ENCODE measurements at regions not wholly inside any gene's neighbourhood (a gene's known extent, or its start where the extent isn't known, plus 50 kb on each side); places are given as distances from the start of the nearest gene placed in this dataset.
"Not testable (repeated sequence)": the region's sequence is repeated elsewhere in the genome, so short reads cannot be mapped to it uniquely, and the experiment has no call there.

GRCh38 chr21:16213518-16213917 is 483.7 kb downstream of the USP25 start:
- intact Hi-C loops (cut with DNase I, micrococcal nuclease): no loop called here
- Histone ChIP-seq H3K36me3 (ENCODE audit: low read depth) (no peaks in the 10 kb centered on the region), H3K4me3 (no peak overlapping the region), H3K4me1 (ENCODE audit: low read depth) (no peaks in the 10 kb centered on the region), H3K9me3 (no peaks in the 10 kb centered on the region)
- DNase-seq (no peak), ATAC-seq (no peak)
- TF ChIP-seq CTCF (IDR thresholded peaks at IDR 0.05): no peak

GRCh38 chr21:16215193-16215592 is 485.4 kb downstream of the USP25 start:
- no peaks in the 10 kb centered on the region for H3K4me1 ChIP-seq (ENCODE audit: low read depth)
- H3K36me3 ChIP-seq (ENCODE audit: low read depth): no peaks in the 10 kb centered on the region
- intact Hi-C loops (cut with DNase I, micrococcal nuclease): no loop called here

GRCh38 chr21:16215663-16216183 is 485.9 kb downstream of the USP25 start:
- intact Hi-C loops (cut with DNase I, micrococcal nuclease): no loop called here

More at GRCh38 chr21:16215193-16215592, 485.4 kb downstream of the USP25 start:
- H3K4me3 ChIP-seq: no peak overlapping the region
- H3K9me3 ChIP-seq: no peaks in the 10 kb centered on the region
- no peak for ATAC-seq
- TF ChIP-seq CTCF (IDR thresholded peaks at IDR 0.05): no peak
- DNase-seq: no peak

GRCh38 chr21:16216288-16216962 is 486.6 kb downstream of the USP25 start:
- ATAC-seq: no peak
- no peaks in the 10 kb centered on the region for H3K36me3 ChIP-seq (ENCODE audit: low read depth)
- H3K4me1 ChIP-seq (ENCODE audit: low read depth): no peaks in the 10 kb centered on the region
- no peaks in the 10 kb centered on the region for H3K9me3 ChIP-seq
- intact Hi-C loops (cut with DNase I, micrococcal nuclease): no loop called here
- no peak for DNase-seq
- no peak overlapping the region for H3K4me3 ChIP-seq
- TF ChIP-seq CTCF (IDR thresholded peaks at IDR 0.05): no peak

More at GRCh38 chr21:16215663-16216183, 485.9 kb downstream of the USP25 start:
- TF ChIP-seq CTCF (IDR thresholded peaks at IDR 0.05): no peak
- no peak overlapping the region for H3K4me3 ChIP-seq
- no peak for DNase-seq
- no peak for ATAC-seq
- no peaks in the 10 kb centered on the region for H3K4me1 ChIP-seq (ENCODE audit: low read depth)
- H3K36me3 ChIP-seq (ENCODE audit: low read depth): no peaks in the 10 kb centered on the region
- H3K9me3 ChIP-seq: no peaks in the 10 kb centered on the region

GRCh38 chr21:16218682-16219343 is 489.0 kb downstream of the USP25 start:
- no peak overlapping the region for H3K4me3 ChIP-seq
- H3K9me3 ChIP-seq: no peaks in the 10 kb centered on the region
- H3K4me1 ChIP-seq (ENCODE audit: low read depth): no peaks in the 10 kb centered on the region
- H3K36me3 ChIP-seq (ENCODE audit: low read depth): no peaks in the 10 kb centered on the region
- no peak for DNase-seq
- TF ChIP-seq CTCF (IDR thresholded peaks at IDR 0.05): no peak
- intact Hi-C loops (cut with DNase I, micrococcal nuclease): no loop called here
- no peak for ATAC-seq

GRCh38 chr21:16224756-16225155 is 495.0 kb downstream of the USP25 start:
- H3K9me3 ChIP-seq; DNase-seq; H3K36me3 ChIP-seq (ENCODE audit: low read depth); H3K4me3 ChIP-seq; H3K4me1 ChIP-seq (ENCODE audit: low read depth); ATAC-seq; intact Hi-C loops (cut with DNase I, micrococcal nuclease): not testable (repeated sequence)

Data from mucosa of descending colon (tissue), 3 donors.